ENCODE measurements at regions not wholly inside any gene's neighbourhood (a gene's known extent, or its start where the extent isn't known, plus 50 kb on each side); places are given as distances from the start of the nearest gene placed in this dataset.

- no peak for TF ChIP-seq CTCF (IDR thresholded peaks at IDR 0.05)
- TF ChIP-seq MAX (IDR thresholded peaks at IDR 0.05) = no peak
- TF ChIP-seq ELK1 (IDR thresholded peaks at IDR 0.05; ENCODE audit: low read depth, low read length) = no peak
- TF ChIP-seq RAD21 (conservative IDR thresholded peaks at IDR 0.05 in 1 of 2, IDR thresholded peaks at IDR 0.05 in 1 of 2) = no peak
- no peak for TF ChIP-seq NFE2L2 (conservative IDR thresholded peaks at IDR 0.05; ENCODE audit: low read length)
- no peak for TF ChIP-seq SMC3 (IDR thresholded peaks at IDR 0.05)
- TF ChIP-seq HOXA7 (CRISPR knock-in tag; IDR thresholded peaks at IDR 0.05) = no peak
- no peak for TF ChIP-seq RCOR1 (IDR thresholded peaks at IDR 0.05; ENCODE audit: low read depth, low read length)
- no peak for TF ChIP-seq HES2 (IDR thresholded peaks at IDR 0.05)
- TF ChIP-seq POLR2A (IDR thresholded peaks at IDR 0.05; ENCODE audit: low read length) = no peak
- TF ChIP-seq CBX2 (IDR thresholded peaks at IDR 0.05; ENCODE audit: borderline replicate concordance, low read depth) = no peak
- TF ChIP-seq RFX5 (IDR thresholded peaks at IDR 0.05) = no peak
These were observed 1003.6 kb downstream of the TMEM121 start for GRCh38 chr14:106530031-106530422.
